ENCODE measurements at regions not wholly inside any gene's neighbourhood (a gene's known extent, or its start where the extent isn't known, plus 50 kb on each side); places are given as distances from the start of the nearest gene placed in this dataset.
A peak's percentile ranks its signal among the peaks of the same experiment; 100 is the strongest.

DNA sequence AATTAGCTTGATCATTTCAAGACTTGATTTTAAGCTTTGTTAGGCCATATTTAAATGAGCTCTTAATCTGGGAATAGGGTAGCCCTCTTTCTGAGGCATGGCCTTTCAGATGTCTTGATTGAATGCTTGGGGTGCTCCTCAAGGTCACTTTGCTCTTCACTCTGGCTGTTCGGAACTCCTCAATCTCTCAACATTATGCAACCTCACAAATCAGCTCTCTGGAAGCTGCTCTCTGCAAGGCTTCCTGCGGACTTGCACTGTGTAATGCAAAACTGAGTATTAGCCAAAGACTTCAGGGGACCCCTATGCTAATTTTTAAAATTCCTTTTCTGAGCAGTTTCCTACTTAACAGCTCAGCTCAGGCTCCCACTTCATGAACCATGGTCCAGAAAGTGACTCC is 398.3 kb downstream of the PRDM5 start:
- DNase-seq, result no peak

DNA sequence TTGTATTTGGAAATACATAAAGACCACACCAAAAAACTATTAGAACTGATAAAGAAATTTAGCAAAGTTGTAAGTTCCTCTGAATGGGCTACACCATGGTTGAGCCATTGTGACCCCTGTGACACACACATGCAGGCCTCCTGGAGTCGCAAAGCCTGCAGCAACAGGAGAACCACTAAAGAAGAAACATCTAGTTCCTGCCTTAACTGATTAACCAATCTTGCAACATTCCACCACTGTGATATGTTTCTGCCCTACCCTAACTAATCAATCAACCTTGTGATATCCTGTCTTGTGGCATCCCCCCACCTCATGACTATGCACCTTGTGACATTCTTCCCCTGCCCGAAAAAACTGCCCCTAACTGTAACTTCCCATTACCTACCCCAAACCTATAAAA is 401.8 kb downstream of the PRDM5 start:
- DNase-seq, result no peak

DNA sequence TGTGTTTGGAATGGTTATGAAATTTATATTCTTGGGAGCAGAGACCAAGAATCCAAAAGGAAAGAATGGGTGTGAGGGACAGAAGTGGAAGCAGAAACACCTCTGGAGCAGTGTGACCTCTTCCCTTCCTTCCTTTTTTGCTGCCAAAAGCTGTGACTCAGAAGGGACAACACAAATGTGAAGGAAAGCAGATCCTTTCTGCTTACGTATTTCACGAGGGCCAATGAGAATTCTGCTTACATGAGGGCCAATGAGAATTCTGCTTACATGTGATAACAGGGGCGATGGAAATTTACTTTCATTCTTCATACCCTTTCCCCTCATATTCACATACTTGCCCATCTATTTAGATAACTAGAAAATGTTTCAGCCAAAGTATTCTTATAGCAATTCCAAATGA is 404.6 kb downstream of the PRDM5 start:
- peak; percentile 0 for DNase-seq

DNA sequence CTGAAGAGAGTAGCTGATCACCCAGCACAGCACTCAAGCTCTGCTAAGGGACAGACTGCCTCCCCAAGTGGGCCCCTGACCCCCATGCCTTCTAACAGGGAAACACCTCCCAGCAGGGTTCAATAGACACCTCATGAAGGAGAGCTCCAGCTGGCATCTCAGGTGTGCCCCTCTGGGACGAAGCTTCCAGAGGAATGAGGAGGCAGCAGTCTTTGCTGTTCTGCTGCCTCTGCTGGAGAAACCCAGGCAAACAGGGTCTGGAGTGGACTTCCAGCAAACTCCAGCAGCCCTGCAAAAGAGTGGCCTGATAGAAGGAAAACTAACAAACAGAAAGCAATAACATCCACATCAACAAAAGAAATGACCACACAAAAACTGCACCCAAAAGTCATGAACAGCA is 412.8 kb downstream of the PRDM5 start:
- no peak for DNase-seq

DNA sequence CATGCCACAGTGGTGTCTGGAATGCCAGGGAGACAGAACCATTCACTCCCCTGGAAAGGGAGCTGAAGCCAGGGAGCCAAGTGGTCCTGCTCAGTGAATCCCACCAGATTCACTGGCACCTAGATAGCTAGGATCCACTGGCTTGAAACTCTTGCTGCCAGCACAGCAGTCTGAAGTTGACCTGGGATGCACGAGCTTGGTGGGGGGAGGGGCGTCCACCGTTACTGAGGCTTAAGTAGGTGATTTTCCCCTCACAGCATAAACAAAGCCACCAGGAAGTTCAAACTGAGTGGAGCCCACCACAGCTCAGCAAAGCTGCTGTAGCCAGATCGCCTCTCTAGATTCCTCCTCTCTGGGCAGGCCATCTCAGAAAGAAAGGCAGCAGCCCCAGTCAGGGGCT is 413.3 kb downstream of the PRDM5 start:
- no peak for DNase-seq

DNA sequence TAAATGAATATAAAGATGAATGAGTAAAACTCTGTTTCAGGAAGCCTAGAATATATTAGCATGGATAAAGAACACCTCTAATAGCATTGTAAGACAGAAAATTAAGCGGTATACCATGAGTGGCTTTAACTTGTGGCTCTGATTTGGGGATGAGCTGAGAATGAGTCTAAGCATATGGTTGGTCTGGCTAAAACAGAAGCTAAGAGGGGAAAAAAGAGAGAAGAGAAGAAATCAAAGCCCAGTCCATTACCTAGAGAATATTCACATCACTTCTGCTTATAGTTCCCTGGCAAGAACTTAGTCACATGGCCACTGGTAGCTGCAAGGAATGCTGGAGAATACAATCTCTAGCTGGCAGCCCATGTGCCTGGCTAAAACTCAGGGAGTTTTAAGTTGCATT is 414.5 kb downstream of the PRDM5 start:
- DNase-seq, result no peak

DNA sequence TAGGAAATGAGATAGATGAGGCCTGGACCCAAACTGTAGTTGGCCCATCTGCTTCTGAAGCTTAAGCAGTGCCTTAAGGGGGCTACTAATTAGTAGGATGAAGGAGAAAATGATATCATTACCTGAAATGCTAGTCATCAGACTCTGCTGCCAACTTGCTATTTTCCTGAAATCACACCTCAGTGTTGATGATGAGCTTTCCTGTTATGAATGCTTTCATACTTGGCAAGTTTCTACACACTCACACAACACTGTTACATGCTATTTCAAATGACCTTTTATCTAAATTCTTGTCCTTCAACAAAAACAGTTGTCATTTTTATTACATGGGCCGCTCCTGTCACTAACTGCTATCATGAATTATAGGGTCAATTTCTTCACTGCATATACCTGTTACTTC is 416.0 kb downstream of the PRDM5 start:
- no peak for DNase-seq

DNA sequence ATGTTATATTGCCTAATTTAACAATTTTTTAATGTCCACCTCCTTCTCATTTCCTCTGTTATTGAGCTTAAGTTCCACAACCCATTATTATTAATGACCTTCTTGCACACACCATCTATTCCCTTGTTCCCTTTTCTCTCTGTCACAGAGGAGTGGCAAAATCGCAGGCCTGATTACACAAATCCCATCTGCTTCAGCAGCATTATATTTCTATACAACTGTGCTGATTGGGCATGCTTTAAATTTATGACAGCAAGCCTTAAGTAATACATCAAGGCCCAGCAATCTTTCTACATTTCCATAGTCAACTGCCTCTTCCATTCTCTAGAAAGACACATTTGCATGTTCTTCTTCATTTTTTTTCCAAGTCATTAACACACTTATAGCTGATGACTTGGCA is 423.8 kb downstream of the PRDM5 start:
- no peak for DNase-seq

DNA sequence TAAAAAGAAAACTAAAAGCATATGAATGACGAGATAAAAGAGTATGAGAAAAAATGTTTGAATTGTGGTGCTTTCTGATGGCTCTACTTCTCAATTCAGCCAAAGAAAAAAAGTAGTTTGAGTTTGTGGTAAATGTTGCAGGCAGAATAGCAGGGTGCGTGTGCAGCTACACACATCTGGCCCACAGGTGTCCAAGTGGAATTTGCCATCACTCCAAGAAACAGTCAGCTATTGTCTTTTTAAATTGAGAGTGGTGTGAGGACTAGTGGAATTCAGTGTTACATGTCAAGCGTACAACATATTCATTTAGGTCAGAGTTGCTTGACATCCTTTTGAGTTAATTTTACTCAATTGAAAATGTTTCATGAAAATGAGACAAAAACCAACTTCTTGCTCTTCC is 424.8 kb upstream of the MAD2L1 start:
- DNase-seq, result no peak

DNA sequence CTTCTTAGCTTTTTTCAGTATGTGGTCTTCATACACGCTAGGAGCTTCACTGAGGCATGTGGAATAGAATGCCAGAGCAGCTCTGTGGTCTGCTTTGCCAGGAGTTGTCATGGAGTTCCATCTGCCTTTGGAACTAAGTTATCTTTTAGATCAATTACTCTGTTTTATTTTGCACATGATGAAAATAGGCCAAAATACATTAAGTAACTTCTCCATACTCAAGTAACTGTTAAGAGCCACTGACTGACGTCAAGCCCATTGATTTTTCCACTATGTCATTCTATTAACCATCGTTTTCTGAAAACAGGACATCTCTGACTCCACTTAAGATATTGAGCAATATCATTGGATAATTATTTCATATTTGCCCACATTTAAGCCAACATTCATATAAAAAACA is 415.1 kb upstream of the MAD2L1 start:
- DNase-seq, result no peak

DNA sequence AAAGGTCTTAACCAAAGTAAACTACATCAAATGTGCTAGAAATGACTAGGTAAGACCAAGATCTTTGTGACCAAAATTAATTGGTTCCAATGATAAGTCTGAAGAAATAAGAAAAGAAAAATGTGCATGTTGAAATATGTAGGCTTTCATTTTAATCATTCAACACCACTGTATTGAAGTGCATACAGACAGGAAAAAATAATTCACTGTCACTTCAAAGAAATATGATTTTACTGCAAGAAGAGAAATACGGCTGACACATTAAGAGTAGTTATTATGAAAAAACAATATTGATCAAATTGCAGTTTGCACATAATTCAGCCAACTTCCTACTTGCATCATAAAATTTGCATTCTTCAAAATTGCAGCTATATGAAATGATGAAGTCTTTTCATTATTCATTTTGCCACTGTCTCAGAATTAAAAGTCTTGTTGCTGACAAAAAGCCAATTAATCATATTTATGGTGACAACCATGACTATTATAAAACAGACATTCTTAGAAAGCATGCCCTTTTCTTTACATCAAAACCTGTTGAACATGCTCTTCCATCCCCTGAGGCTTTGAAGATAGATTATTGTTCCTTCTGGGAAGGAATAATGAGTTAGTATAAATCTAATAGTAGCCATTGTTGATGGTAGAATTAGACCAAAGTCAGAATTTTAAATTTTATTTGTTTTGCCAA is 405.9 kb upstream of the MAD2L1 start:
- no peak for DNase-seq

DNA sequence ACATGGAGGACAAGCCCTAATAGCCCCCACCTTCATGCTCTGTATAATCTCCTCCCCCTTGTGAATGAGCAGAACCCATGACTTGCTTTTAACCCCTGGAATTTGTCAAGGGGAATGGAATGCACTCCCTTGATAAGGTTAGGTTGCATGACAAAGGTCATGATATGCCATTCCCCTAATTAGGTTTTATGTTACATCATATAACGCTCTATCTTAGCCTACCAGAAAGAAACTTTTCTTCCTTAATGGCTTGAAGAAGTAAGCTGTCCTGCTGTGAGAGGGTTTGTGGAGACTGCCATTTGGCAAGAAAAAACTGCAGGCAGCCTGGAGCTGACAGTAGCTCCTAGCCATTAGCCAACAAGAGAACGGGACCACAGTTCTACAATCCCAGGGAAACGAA is 399.8 kb upstream of the MAD2L1 start:
- DNase-seq, result no peak

DNA sequence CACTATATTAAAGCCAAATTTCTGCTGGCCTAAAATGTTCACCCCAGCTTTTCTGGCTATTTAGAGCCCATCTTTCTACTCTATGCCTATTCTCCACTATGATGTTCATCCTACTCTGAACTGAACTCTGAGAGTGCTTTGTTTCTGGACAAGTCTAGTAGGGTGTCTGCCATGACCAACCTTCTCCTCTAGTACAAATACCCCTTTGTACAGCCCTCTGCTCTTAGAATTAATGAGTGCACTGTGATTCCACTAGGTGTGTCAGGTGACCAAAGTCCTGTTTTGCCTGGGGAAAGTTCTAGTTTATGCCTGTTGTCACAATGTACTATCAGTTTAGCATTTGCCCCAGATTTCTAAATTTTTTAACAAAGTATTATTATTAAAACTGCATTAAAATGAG is 388.1 kb upstream of the MAD2L1 start:
- DNase-seq, result no peak

DNA sequence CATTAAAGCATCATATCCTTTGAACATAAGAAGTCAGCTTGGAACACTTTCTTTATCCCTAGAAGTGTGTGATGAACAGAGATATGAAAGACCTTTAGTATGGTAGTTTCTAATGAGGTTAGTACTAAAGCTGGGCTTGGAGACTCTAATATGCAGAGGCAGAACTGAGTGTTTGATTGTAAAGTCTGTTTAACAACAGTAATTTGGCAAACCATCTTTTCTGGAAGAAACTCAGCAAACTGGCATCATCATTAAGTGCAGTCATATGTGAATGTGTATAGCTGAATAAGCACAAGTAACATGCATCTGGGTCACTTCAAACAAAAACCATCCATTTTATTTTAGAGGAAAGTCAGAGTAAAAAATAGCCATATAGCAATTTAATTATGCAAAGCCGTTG is 385.9 kb upstream of the MAD2L1 start:
- DNase-seq, result no peak

DNA sequence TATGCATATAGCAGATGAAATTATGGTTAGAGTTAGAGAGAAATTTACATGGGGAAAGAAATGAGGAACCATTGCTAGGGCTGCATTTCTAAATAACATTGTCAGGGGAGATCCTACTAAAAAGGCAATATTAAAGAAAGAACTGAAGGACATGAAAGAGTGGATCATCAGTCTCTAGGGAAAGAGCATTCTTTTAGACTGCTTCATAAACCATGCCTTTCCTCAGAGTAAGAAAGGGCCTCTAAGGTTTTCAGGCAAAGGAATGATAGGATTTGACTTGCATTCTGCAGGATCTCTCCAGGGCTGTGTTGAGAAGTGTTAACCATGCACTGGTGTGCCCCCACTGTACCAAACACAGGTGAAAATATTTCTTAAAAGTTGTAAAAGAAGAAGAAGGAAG is 385.4 kb upstream of the MAD2L1 start:
- no peak for DNase-seq

DNA sequence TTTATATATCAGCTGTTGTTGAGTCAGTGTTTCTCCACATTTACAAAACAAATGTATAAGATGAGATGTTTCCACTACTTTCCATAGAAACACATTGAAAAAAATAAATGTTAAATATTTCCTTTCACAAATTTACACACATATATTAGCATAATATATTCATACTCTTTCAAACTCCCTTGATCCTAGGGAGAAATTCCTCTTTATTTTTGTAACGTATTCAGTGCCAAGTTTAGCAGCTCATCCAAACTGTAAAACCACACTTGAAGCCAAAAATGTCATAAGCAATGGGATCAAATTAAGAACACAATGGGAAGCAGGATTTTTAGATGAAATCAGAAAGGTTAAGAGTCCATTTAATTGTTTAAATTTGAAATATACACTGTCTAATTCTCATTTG is 381.1 kb upstream of the MAD2L1 start:
- DNase-seq, result no peak

DNA sequence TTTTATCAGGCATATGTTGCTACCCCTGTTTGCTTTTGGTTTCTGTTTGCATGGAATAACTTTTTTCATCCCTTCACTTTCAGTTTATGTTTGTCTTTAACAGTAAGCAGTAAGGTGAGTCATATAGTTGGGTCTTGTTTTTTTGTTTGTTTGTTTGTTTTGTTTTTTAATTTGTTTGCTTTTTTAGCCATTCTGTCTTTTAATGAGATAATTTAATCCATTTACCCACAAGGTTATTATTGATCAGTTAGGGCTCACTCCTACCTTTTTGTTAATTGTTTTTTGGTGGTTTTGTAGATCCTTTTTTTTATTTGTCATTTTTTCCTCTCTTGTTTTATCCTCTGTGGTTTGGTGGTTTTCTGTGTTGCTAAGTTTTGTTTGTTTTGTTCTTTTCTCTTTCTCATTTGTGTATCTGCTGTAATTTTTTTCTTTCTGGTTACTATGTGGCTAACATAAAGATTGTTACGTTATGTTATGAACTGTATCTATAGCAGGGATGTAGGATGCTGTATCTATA is 379.5 kb upstream of the MAD2L1 start:
- DNase-seq, result no peak

DNA sequence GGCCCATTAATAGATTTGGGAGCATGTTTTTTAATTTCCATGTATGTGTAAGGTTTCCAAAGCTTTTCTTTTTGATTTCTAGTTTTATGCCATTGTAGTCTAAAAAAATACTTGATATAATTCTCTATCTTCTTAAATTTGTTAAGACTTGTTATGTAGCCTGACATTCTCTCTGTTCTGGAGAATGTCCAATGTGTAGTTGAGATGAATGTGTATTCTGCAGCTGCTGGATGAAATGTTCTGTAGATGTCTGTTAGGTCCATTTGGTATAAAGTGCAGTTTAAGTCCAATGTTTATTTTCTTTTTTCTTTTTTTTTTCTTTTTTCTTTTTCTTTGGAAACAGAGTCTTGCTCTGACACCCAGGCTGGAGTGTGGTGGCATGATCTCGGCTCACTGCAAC is 378.5 kb upstream of the MAD2L1 start:
- DNase-seq, result no peak

DNA sequence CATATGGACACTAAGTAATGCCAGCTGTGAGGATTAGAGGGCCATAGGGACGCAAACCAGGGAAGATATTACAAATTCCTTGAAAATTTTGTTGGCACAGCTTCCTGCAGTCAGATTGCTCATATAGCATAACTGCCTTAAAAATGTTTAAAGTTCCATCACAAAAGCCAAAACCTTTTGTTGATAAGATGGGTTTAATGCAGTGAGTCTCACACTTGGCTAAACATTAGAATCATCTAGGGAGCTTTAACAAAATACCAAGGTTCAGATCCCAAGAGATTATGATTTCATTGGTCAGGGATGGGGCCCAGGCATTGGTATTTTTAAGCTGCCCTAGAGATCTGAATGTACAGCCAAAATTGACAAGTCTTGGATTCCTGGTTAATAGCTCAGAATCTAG is 376.5 kb upstream of the MAD2L1 start:
- no peak for DNase-seq

DNA sequence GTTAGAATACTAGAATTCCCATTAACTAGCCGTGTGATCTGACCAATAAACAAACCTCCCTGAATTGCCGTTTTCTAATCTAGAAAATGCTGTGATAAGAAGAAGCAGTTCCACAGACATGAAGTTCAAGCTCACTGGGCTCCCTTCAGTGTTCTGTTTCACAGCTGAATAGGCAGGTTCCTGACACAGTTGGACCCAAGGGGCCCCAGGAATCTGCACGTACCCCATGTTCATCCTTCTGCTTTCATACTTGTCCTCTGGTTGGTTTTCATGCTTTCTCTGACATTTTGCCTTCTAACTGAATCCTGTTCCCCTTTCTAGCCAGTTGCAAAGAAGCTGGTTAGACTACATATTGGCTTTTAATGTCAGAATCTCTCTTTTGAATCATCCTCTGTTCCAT is 374.1 kb upstream of the MAD2L1 start:
- no peak for DNase-seq

DNA sequence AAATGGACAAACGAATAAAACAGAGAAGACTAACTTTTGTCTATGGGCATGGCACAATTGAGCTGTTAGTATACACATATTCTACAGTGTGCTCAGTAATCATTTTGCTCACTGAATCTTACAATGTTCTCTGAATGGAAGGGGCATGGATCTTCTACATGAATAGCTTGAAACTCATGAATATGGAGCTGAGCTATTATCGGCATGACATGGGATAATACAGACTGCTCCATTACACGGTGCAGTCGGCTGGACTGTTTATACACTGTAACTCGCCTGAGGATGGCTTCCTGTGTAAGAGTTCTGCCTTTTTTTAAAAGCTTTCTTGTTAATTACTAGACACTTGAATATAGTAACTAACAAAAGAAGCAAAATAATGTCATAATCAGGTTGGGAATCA is 368.5 kb upstream of the MAD2L1 start:
- DNase-seq, result no peak

DNA sequence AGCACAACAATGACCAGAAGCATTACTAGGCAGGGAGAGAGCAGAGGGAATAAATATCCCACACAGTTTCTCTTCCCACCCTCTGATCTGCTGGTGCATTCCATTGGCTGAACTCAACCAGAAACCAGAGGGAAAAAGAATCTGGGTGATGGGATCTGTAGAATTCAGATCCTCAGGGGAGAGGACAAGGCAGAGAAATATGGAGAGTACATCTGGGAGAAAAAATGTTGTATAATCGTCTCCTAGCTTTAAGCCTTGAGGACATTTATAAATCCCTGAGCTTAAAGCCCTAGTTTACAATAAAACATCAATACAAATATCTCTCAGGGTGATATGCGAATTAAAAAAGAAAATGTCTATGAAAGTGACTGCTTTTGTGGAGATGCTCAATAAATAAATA is 368.1 kb upstream of the MAD2L1 start:
- no peak for DNase-seq

DNA sequence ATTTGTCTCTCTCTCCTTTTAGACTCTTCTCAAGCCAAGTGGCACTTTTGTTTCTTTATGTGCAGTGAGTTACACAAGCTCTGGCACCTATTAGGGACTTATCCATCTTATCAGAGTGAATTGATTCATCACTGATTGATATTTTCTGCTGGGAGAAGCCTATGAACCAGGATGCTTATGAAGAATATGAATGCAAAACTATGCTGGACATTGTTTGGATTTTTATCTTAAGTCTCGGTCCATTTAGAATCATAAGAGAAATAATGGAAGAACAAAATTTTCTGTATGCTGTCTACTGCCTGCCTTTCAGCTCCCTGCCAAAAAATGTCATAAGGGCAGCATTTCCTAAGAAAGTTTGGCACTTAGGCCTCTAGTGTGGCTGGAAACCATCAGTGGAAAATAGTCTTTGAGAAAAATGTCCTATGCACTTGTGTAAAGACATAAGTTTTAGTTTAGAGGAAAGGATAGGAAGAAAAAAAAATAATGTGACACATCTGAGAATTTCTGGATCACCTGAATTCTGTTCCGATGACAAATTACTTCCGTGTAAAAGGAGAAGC is 365.7 kb upstream of the MAD2L1 start:
- no peak for DNase-seq

DNA sequence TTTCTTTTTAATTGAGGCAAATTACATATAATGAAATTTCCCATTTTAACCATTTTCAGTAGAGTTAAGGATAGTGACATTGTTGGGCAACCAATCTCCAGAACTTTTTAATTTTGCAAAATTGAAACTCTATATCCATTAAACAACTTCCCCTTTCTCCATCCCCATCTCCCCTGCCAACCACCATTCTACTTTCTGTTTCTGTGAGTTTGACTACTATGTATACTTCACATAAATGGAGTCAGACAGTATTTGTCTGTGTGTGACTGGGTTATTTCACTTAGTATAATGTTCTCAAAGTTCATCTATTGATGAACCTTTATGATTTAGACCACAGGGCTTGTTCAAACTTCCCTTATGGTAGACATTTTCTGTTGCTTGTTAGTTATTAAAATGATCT is 364.5 kb upstream of the MAD2L1 start:
- DNase-seq, result no peak

DNA sequence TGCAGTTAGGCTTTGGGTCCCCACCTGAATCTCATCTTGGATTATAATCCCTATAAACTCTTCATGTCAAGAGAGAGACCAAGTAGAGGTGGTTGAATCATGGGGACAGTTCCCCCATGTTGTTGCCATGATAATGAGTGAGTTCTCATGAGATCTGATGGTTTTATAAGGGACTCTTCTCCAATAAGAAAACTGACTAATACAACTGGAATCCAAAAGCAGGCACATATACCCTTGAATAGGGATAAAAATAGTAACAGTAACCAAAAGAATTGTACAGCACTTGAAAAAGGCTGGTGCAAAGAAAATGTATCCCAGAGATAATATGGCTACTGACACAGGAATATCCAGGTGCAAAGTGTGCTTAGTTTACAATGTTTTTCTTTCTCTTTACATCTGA is 351.5 kb upstream of the MAD2L1 start:
- no peak for DNase-seq
